OCI-LY7 (cell line): ENCODE measurements at regions not wholly inside any gene's neighbourhood (a gene's known extent, or its start where the extent isn't known, plus 50 kb on each side); places are given as distances from the start of the nearest gene placed in this dataset.

Experiments used
- EZH2phosphoT487 ChIP-seq: fragments of 200-600 bp; sonication (generic); IDR thresholded peaks from 2 replicates; pipeline ENCODE4 v1.6.1; 2018; ENCODE audit warnings: low read depth, borderline replicate concordance, mild to moderate bottlenecking, mixed run types, antibody characterized with exemption, low read length, moderate library complexity, mixed read lengths
- TF ChIP-seq, protein P1 (sequence below): fragments of 200-600 bp; sonication (generic); conservative IDR thresholded peaks from 2 replicates; pipeline ENCODE4 v1.5.1; 2014; ENCODE audit warnings: mild to moderate bottlenecking, antibody characterized with exemption, low read length, moderate library complexity, mixed read lengths

DNA sequence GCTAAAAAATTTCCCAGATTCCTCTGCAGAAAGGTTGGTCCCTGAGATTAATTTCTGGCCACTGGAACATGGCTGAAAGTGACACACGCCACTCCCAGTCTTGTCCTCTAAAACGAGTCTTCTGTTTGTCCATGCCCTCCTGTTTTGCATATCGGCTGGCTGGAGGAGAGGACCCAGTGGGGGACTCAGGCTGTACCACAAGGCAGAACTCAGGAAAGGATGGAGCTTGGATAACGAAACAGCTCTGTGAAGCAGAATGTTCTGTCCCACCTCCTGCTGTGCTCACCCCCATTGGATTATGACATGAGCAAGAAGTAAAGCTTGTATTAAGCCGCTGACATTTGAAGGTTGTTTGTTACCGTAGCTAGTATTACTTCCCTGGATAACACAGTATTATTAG is 856.2 kb downstream of the BCL11B start:
- TF ChIP-seq, protein P1, sequence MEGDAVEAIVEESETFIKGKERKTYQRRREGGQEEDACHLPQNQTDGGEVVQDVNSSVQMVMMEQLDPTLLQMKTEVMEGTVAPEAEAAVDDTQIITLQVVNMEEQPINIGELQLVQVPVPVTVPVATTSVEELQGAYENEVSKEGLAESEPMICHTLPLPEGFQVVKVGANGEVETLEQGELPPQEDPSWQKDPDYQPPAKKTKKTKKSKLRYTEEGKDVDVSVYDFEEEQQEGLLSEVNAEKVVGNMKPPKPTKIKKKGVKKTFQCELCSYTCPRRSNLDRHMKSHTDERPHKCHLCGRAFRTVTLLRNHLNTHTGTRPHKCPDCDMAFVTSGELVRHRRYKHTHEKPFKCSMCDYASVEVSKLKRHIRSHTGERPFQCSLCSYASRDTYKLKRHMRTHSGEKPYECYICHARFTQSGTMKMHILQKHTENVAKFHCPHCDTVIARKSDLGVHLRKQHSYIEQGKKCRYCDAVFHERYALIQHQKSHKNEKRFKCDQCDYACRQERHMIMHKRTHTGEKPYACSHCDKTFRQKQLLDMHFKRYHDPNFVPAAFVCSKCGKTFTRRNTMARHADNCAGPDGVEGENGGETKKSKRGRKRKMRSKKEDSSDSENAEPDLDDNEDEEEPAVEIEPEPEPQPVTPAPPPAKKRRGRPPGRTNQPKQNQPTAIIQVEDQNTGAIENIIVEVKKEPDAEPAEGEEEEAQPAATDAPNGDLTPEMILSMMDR: no peak
- TF ChIP-seq EZH2phosphoT487: no peak
